Osteocyte (in vitro differentiated cells): ENCODE measurements at regions not wholly inside any gene's neighbourhood (a gene's known extent, or its start where the extent isn't known, plus 50 kb on each side); places are given as distances from the start of the nearest gene placed in this dataset.

ENCODE experiments used
- DNase-seq: peaks from one replicate; pipeline ENCODE4 v3.0.0; 2021; ENCODE audit warnings: mixed read lengths; ENCODE audit not compliant: unreplicated experiment; ENCODE audit errors: extremely low spot score
- H3K27ac Mint-ChIP-seq: one replicate; pipeline ENCODE4 v1.8.0; 2021; ENCODE audit warnings: mild to moderate bottlenecking, mixed read lengths; ENCODE audit not compliant: unreplicated experiment
- H3K27me3 Mint-ChIP-seq: one replicate; pipeline ENCODE4 v1.8.0; 2021; ENCODE audit warnings: mixed read lengths; ENCODE audit not compliant: unreplicated experiment
- H3K36me3 Mint-ChIP-seq: one replicate; pipeline ENCODE4 v1.8.0; 2021; ENCODE audit warnings: mixed read lengths; ENCODE audit not compliant: unreplicated experiment
- H3K4me1 Mint-ChIP-seq: one replicate; pipeline ENCODE4 v1.8.0; 2021; ENCODE audit warnings: mixed read lengths; ENCODE audit not compliant: unreplicated experiment
- H3K4me3 Mint-ChIP-seq: one replicate; pipeline ENCODE4 v1.8.0; 2021; ENCODE audit warnings: mild to moderate bottlenecking, moderate library complexity, mixed read lengths; ENCODE audit not compliant: unreplicated experiment
- H3K9me3 Mint-ChIP-seq: one replicate; pipeline ENCODE4 v1.8.0; 2021; ENCODE audit warnings: mixed read lengths; ENCODE audit not compliant: unreplicated experiment
- CTCF ChIP-seq: fragments of 200-600 bp; sonication (generic); IDR thresholded peaks from 2 replicates; pipeline ENCODE4 v1.5.0; 2021; ENCODE audit warnings: antibody characterized with exemption, mild to moderate bottlenecking, moderate library complexity

- Mint-ChIP-seq H3K27ac (no peak overlapping the region), H3K27me3 (peaks cover 4% of the 10 kb centered on the region), H3K36me3 (no peaks in the 10 kb centered on the region), H3K9me3 (no peaks in the 10 kb centered on the region), H3K4me1 (no peaks in the 10 kb centered on the region), H3K4me3 (no peak overlapping the region)
- DNase-seq = no peak
- TF ChIP-seq CTCF = no peak
These were observed 55.4 kb upstream of the RASGEF1B start for GRCh38 chr4:81527115-81527514.

- no peaks in the 10 kb centered on the region for H3K4me1 Mint-ChIP-seq
- no peak for DNase-seq
- H3K27me3 Mint-ChIP-seq = peaks cover 4% of the 10 kb centered on the region
- no peak overlapping the region for H3K4me3 Mint-ChIP-seq
- TF ChIP-seq CTCF = no peak
- H3K9me3 Mint-ChIP-seq = no peaks in the 10 kb centered on the region
- H3K27ac Mint-ChIP-seq = no peak overlapping the region
- H3K36me3 Mint-ChIP-seq = no peaks in the 10 kb centered on the region
These were observed 55.0 kb upstream of the RASGEF1B start for GRCh38 chr4:81526706-81527105.

GRCh38 chr4:81523672-81524327 is 52.1 kb upstream of the RASGEF1B start:
- no peaks in the 10 kb centered on the region for H3K36me3 Mint-ChIP-seq
- H3K27ac Mint-ChIP-seq = no peak overlapping the region
- TF ChIP-seq CTCF = no peak
- no peaks in the 10 kb centered on the region for H3K9me3 Mint-ChIP-seq
- no peak overlapping the region for H3K4me3 Mint-ChIP-seq
- H3K4me1 Mint-ChIP-seq = no peaks in the 10 kb centered on the region
- H3K27me3 Mint-ChIP-seq = peaks cover 5% of the 10 kb centered on the region
- no peak for DNase-seq

- H3K9me3 Mint-ChIP-seq = no peaks in the 10 kb centered on the region
- H3K27me3 Mint-ChIP-seq = peaks cover 7% of the 10 kb centered on the region
- no peak for TF ChIP-seq CTCF
- H3K36me3 Mint-ChIP-seq = no peaks in the 10 kb centered on the region
- H3K27ac Mint-ChIP-seq = no peak overlapping the region
- no peaks in the 10 kb centered on the region for H3K4me1 Mint-ChIP-seq
- H3K4me3 Mint-ChIP-seq = no peak overlapping the region
- no peak for DNase-seq
These were observed 51.0 kb upstream of the RASGEF1B start for GRCh38 chr4:81522711-81523110.

GRCh38 chr4:81521708-81522107 is 50.0 kb upstream of the RASGEF1B start:
- Mint-ChIP-seq H3K4me1 (no peaks in the 10 kb centered on the region), H3K27me3 (peaks cover 7% of the 10 kb centered on the region), H3K9me3 (no peaks in the 10 kb centered on the region), H3K4me3 (no peak overlapping the region), H3K36me3 (no peaks in the 10 kb centered on the region), H3K27ac (no peak overlapping the region)
- no peak for TF ChIP-seq CTCF
- no peak for DNase-seq
